ENCODE measurements at regions not wholly inside any gene's neighbourhood (a gene's known extent, or its start where the extent isn't known, plus 50 kb on each side); places are given as distances from the start of the nearest gene placed in this dataset.

- TF ChIP-seq CTCF (conservative IDR thresholded peaks at IDR 0.05 in 1 of 2, IDR thresholded peaks at IDR 0.05 in 1 of 2; ENCODE audit: low read depth in 1 of 2, low read length in 2 of 2) (no peak), EZH2 (IDR thresholded peaks at IDR 0.05; ENCODE audit: low read length, missing control alignments) (no peak)
Observed at GRCh38 chr10:42933448-42934340, 143.2 kb upstream of the RET start.
